HCT116 (cell line): ENCODE measurements at regions not wholly inside any gene's neighbourhood (a gene's known extent, or its start where the extent isn't known, plus 50 kb on each side); places are given as distances from the start of the nearest gene placed in this dataset.

Source experiments
- ATAC-seq: fragments of 200-7000 bp; cut with Tn5 transposase; 2 replicates; pipeline ENCODE4 v1.9.1; 2020; ENCODE audit warnings: mild to moderate bottlenecking, moderate library complexity
- BruUV-seq: library from RNA; stranded (reverse); fragments of 400-500 nt; replicated peaks from 2 replicates; lab custom pipeline; 2021; lab: Mats Ljungman, UMichigan
- CTCF ChIA-PET: fragments of 300-600 bp; sonication (Branson Sonifier 250); formaldehyde crosslinking; loops from one replicate; lab custom pipeline; 2021; ENCODE audit warnings: antibody characterized with exemption; lab: Charles Lee
- POLR2A ChIA-PET: fragments of 300-600, 350-600 bp; sonication (Branson Sonifier 250); formaldehyde crosslinking; loops from one replicate; lab custom pipeline; 2021; ENCODE audit warnings: antibody characterized with exemption; lab: Charles Lee
- RAD21 ChIA-PET, 2 experiments: fragments of 300-600 bp; sonication (Branson Sonifier 250); formaldehyde crosslinking; loops; one replicate each; lab custom pipeline; 2023; ENCODE audit warnings: low total read pairs in 2 of 2; ENCODE audit not compliant: uncharacterized antibody in 2 of 2, unreplicated experiment in 2 of 2, low non-redundant PET in 1 of 2; lab: Charles Lee
- DNase-seq: peaks from one replicate; pipeline ENCODE4 v3.0.0-alpha.2; 2010; ENCODE audit warnings: low read depth, low spot score
- H2AFZ ChIP-seq: fragments of 200-600 bp; shearing (Covaris generic), sonication (generic); 2 replicates; pipeline ENCODE4 v1.6.1; 2017; ENCODE audit warnings: low read depth, mixed run types, mixed read lengths, antibody characterized with exemption, low read length; ENCODE audit not compliant: poor library complexity, severe bottlenecking
- H3K27ac ChIP-seq: 2 replicates; pipeline ENCODE4 v1.5.1; 2012; ENCODE audit warnings: low read depth, low read length
- H3K27me3 ChIP-seq: fragments of 200-600 bp; sonication (generic); 2 replicates; pipeline ENCODE4 v1.6.1; 2016; ENCODE audit warnings: mixed run types, low read length, mixed read lengths; ENCODE audit not compliant: insufficient read depth
- H3K36me3 ChIP-seq, 2 experiments: fragments of 200-500 bp in 1 of 2; fragments of 200-600 bp in 1 of 2; sonication (Bioruptor generic) in 1 of 2; sonication (generic) in 1 of 2; 2 replicates each; pipeline versions ENCODE4 v1.5.1 to v1.6.1; 2014 to 2016; ENCODE audit warnings: low read length in 2 of 2, inconsistent platforms in 1 of 2, mixed read lengths in 1 of 2, mixed run types in 1 of 2; ENCODE audit not compliant: insufficient read depth in 2 of 2, control insufficient read depth in 1 of 2
- H3K4me1 ChIP-seq, 2 experiments: fragments of 200-600 bp in 1 of 2; sonication (generic) in 1 of 2; 2 replicates each; pipeline versions ENCODE4 v1.5.1 to v1.6.1; 2012 to 2017; ENCODE audit warnings: low read length in 2 of 2, inconsistent platforms in 1 of 2, mild to moderate bottlenecking in 1 of 2, mixed read lengths in 1 of 2, mixed run types in 1 of 2, moderate library complexity in 1 of 2; ENCODE audit not compliant: insufficient read depth in 2 of 2, control insufficient read depth in 1 of 2
- H3K4me2 ChIP-seq: fragments of 200-600 bp; sonication (generic); 2 replicates; pipeline ENCODE4 v1.6.1; 2017; ENCODE audit warnings: mixed run types, low read length, mixed read lengths
- H3K4me3 ChIP-seq, 2 experiments: fragments of 200-600 bp in 1 of 2; sonication (generic) in 1 of 2; replicated peaks in 1 of 2; 2 replicates each; pipeline ENCODE4 v1.5.1; 2011 to 2016; ENCODE audit warnings: low read length in 2 of 2, control low read depth in 1 of 2, low read depth in 1 of 2, mild to moderate bottlenecking in 1 of 2, mixed read lengths in 1 of 2, mixed run types in 1 of 2
- H3K79me2 ChIP-seq: fragments of 200-600 bp; sonication (generic); 2 replicates; pipeline ENCODE4 v1.6.1; 2017; ENCODE audit warnings: mild to moderate bottlenecking, mixed run types, low read length, moderate library complexity, mixed read lengths; ENCODE audit not compliant: insufficient read depth
- H3K9ac ChIP-seq: fragments of 200-600 bp; sonication (generic); 2 replicates; pipeline ENCODE4 v1.6.1; 2016; ENCODE audit warnings: low read length, mixed read lengths
- H3K9me2 ChIP-seq: fragments of 200-600 bp; sonication (generic), shearing (Covaris generic); 2 replicates; pipeline ENCODE4 v1.6.1; 2017; ENCODE audit warnings: mixed run types, mild to moderate bottlenecking, moderate library complexity; ENCODE audit not compliant: insufficient read depth
- H3K9me3 ChIP-seq, 2 experiments: fragments of 200-500 bp in 1 of 2; fragments of 200-600 bp in 1 of 2; sonication (Bioruptor generic) in 1 of 2; sonication (generic) in 1 of 2; 2 replicates each; pipeline ENCODE4 v1.6.1; 2014 to 2017; ENCODE audit warnings: low read length in 2 of 2, mixed read lengths in 2 of 2, inconsistent platforms in 1 of 2, low read depth in 1 of 2, mild to moderate bottlenecking in 1 of 2, mixed run types in 1 of 2, moderate library complexity in 1 of 2; ENCODE audit not compliant: control insufficient read depth in 1 of 2, insufficient read depth in 1 of 2
- H4K20me1 ChIP-seq: fragments of 200-600 bp; sonication (generic), shearing (Covaris generic); 2 replicates; pipeline ENCODE4 v1.6.1; 2017; ENCODE audit warnings: mixed run types, mild to moderate bottlenecking, moderate library complexity; ENCODE audit not compliant: insufficient read depth
- ATF3 ChIP-seq: IDR thresholded peaks from 2 replicates; pipeline ENCODE4 v1.6.1; 2012
- CEBPB ChIP-seq: IDR thresholded peaks from 2 replicates; pipeline ENCODE4 v1.6.1; 2012; ENCODE audit warnings: low read depth
- EGR1 ChIP-seq: IDR thresholded peaks from 2 replicates; pipeline ENCODE4 v1.6.1; 2012; ENCODE audit warnings: low read depth
- EZH2 ChIP-seq: fragments of 200-600 bp; sonication (generic); IDR thresholded peaks from 2 replicates; pipeline ENCODE4 v1.6.1; 2017; ENCODE audit warnings: antibody characterized with exemption, mixed run types
- EZH2phosphoT487 ChIP-seq: fragments of 200-600 bp; IDR thresholded peaks from 2 replicates; pipeline ENCODE4 v1.6.1; 2018; ENCODE audit warnings: antibody characterized with exemption, borderline replicate concordance
- FOSL1 ChIP-seq: IDR thresholded peaks from 2 replicates; pipeline ENCODE4 v1.6.1; 2012; ENCODE audit warnings: low read depth
- JUND ChIP-seq: IDR thresholded peaks from 2 replicates; pipeline ENCODE4 v1.6.1; 2012
- POLR2A ChIP-seq: IDR thresholded peaks from 2 replicates; pipeline ENCODE4 v1.7.0; 2011; ENCODE audit warnings: borderline replicate concordance; ENCODE audit not compliant: insufficient read depth, insufficient read length; ENCODE audit errors: extremely low read depth
- POLR2AphosphoS5 ChIP-seq: IDR thresholded peaks from 2 replicates; pipeline ENCODE4 v1.6.1; 2011; ENCODE audit warnings: mild to moderate bottlenecking, low read depth, low read length, moderate library complexity
- RAD21 ChIP-seq: IDR thresholded peaks from 2 replicates; pipeline ENCODE4 v1.6.1; 2012; ENCODE audit warnings: low read depth, mild to moderate bottlenecking
- SIN3A ChIP-seq: IDR thresholded peaks from 2 replicates; pipeline ENCODE4 v1.6.1; 2012; ENCODE audit warnings: low read depth
- SP1 ChIP-seq: IDR thresholded peaks from 2 replicates; pipeline ENCODE4 v1.6.1; 2012; ENCODE audit warnings: low read depth
- SRF ChIP-seq: IDR thresholded peaks from 2 replicates; pipeline ENCODE4 v1.6.1; 2012; ENCODE audit warnings: low read depth
- TCF7L2 ChIP-seq: IDR thresholded peaks from 2 replicates; pipeline ENCODE4 v1.7.0; 2011; ENCODE audit warnings: borderline replicate concordance, inconsistent platforms; ENCODE audit not compliant: insufficient read depth, insufficient read length; ENCODE audit errors: extremely low read depth
- YY1 ChIP-seq: IDR thresholded peaks from 2 replicates; pipeline ENCODE4 v1.6.1; 2011; ENCODE audit warnings: low read length, low read depth, moderate library complexity, mild to moderate bottlenecking; ENCODE audit not compliant: insufficient replicate concordance; ENCODE audit errors: extremely low read depth
- ZFX ChIP-seq: fragments of 450-650 bp; IDR thresholded peaks from 2 replicates; pipeline ENCODE4 v1.6.1; 2017
- ZNF274 ChIP-seq: fragments of 200-500 bp; sonication (Bioruptor generic); IDR thresholded peaks from 2 replicates; pipeline ENCODE4 v1.6.1; 2014; ENCODE audit warnings: mild to moderate bottlenecking, low read depth, low read length, inconsistent platforms
- intact Hi-C: fragments of 100-400 bp; cut with micrococcal nuclease; formaldehyde crosslinking; loops from 2 replicates; pipeline ENCODE4 v1.10.0; 2022
- TF ChIP-seq, protein P1 (sequence below): IDR thresholded peaks from 2 replicates; pipeline ENCODE4 v1.6.1; 2012
- TF ChIP-seq, protein P2 (sequence below): IDR thresholded peaks from 2 replicates; pipeline ENCODE4 v1.6.1; 2011; ENCODE audit warnings: mild to moderate bottlenecking, low read length, moderate library complexity; ENCODE audit not compliant: insufficient replicate concordance; ENCODE audit errors: extremely low read depth
- TF ChIP-seq, protein P3 (sequence below): IDR thresholded peaks from 2 replicates; pipeline ENCODE4 v1.6.1; 2012; ENCODE audit warnings: low read depth

GRCh38 chr5:24067208-24067607 is 559.8 kb downstream of the PRDM9 start:
- Histone ChIP-seq H3K4me1 (no peaks in the 10 kb centered on the region), H3K9me2 (no peaks in the 10 kb centered on the region), H3K27me3 (no peaks in the 10 kb centered on the region), H3K9me3 (peaks cover 10 to 24% of the 10 kb centered on the region in 2 experiments; a peak in 3 of 4 replicates), H3K79me2 (no peaks in the 10 kb centered on the region), H3K27ac (no peak overlapping the region), H3K36me3 (no peaks in the 10 kb centered on the region), H2AFZ (no peak overlapping the region), H4K20me1 (no peaks in the 10 kb centered on the region), H3K4me3 (no peak overlapping the region), H3K9ac (no peak overlapping the region), H3K4me2 (no peak overlapping the region)
- CTCF ChIA-PET, result no interaction called here
- RAD21 ChIA-PET, result no interaction called here
- no peak for TF ChIP-seq SIN3A
- TF ChIP-seq, protein P1, sequence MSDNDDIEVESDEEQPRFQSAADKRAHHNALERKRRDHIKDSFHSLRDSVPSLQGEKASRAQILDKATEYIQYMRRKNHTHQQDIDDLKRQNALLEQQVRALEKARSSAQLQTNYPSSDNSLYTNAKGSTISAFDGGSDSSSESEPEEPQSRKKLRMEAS, result no peak
- no peak for TF ChIP-seq EZH2phosphoT487
- TF ChIP-seq ATF3, result no peak
- TF ChIP-seq, protein P2, sequence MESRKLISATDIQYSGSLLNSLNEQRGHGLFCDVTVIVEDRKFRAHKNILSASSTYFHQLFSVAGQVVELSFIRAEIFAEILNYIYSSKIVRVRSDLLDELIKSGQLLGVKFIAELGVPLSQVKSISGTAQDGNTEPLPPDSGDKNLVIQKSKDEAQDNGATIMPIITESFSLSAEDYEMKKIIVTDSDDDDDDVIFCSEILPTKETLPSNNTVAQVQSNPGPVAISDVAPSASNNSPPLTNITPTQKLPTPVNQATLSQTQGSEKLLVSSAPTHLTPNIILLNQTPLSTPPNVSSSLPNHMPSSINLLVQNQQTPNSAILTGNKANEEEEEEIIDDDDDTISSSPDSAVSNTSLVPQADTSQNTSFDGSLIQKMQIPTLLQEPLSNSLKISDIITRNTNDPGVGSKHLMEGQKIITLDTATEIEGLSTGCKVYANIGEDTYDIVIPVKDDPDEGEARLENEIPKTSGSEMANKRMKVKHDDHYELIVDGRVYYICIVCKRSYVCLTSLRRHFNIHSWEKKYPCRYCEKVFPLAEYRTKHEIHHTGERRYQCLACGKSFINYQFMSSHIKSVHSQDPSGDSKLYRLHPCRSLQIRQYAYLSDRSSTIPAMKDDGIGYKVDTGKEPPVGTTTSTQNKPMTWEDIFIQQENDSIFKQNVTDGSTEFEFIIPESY, result no peak
- TF ChIP-seq POLR2A, result no peak
- TF ChIP-seq EGR1, result no peak
- no peak for TF ChIP-seq YY1
- no peak for TF ChIP-seq TCF7L2
- TF ChIP-seq RAD21, result no peak
- TF ChIP-seq, protein P3, sequence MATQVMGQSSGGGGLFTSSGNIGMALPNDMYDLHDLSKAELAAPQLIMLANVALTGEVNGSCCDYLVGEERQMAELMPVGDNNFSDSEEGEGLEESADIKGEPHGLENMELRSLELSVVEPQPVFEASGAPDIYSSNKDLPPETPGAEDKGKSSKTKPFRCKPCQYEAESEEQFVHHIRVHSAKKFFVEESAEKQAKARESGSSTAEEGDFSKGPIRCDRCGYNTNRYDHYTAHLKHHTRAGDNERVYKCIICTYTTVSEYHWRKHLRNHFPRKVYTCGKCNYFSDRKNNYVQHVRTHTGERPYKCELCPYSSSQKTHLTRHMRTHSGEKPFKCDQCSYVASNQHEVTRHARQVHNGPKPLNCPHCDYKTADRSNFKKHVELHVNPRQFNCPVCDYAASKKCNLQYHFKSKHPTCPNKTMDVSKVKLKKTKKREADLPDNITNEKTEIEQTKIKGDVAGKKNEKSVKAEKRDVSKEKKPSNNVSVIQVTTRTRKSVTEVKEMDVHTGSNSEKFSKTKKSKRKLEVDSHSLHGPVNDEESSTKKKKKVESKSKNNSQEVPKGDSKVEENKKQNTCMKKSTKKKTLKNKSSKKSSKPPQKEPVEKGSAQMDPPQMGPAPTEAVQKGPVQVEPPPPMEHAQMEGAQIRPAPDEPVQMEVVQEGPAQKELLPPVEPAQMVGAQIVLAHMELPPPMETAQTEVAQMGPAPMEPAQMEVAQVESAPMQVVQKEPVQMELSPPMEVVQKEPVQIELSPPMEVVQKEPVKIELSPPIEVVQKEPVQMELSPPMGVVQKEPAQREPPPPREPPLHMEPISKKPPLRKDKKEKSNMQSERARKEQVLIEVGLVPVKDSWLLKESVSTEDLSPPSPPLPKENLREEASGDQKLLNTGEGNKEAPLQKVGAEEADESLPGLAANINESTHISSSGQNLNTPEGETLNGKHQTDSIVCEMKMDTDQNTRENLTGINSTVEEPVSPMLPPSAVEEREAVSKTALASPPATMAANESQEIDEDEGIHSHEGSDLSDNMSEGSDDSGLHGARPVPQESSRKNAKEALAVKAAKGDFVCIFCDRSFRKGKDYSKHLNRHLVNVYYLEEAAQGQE, result no peak
- TF ChIP-seq SP1, result no peak
- no peak for TF ChIP-seq JUND
- no peak for TF ChIP-seq CEBPB
- TF ChIP-seq ZNF274, result no peak
- TF ChIP-seq ZFX, result no peak
- TF ChIP-seq FOSL1, result no peak
- TF ChIP-seq EZH2, result no peak
- no peak for TF ChIP-seq POLR2AphosphoS5
- TF ChIP-seq SRF, result no peak
- DNase-seq (no peak), ATAC-seq (no peak)
- intact Hi-C loops, result no loop called here
- no TSS peak for BruUV-seq
- POLR2A ChIA-PET, result no interaction called here
